Heart right ventricle (tissue), 16 donors: ENCODE measurements at regions not wholly inside any gene's neighbourhood (a gene's known extent, or its start where the extent isn't known, plus 50 kb on each side); places are given as distances from the start of the nearest gene placed in this dataset.

Experiments
- ATAC-seq, 8 donors: fragments of 200-7000 bp; cut with Tn5 transposase; one replicate each; pipeline ENCODE4 v1.9.1; 2020; ENCODE audit warnings: mild to moderate bottlenecking in 8 of 8, moderate library complexity in 8 of 8, moderate number of reproducible peaks in 1 of 8
- DNase-seq, 2 donors: peaks; one replicate each; pipeline ENCODE4 v3.0.0-alpha.2; 2020
- H3K27ac ChIP-seq, 10 donors: fragments of 200-600 bp; sonication (generic) in 2 of 10; one replicate each; pipeline versions ENCODE4 v1.5.0 to v1.8.0; 2020 to 2022; ENCODE audit warnings: mild to moderate bottlenecking in 3 of 10
- H3K27me3 ChIP-seq, 7 donors: fragments of 200-600 bp; one replicate each; pipeline ENCODE4 v1.8.0; 2021 to 2022; ENCODE audit warnings: mild to moderate bottlenecking in 2 of 7
- H3K36me3 ChIP-seq, 9 donors: fragments of 200-600 bp; sonication (generic) in 1 of 9; one replicate each; pipeline versions ENCODE4 v1.5.0 to v1.8.0; 2020 to 2022; ENCODE audit warnings: mild to moderate bottlenecking in 2 of 9
- H3K4me1 ChIP-seq, 9 donors: fragments of 200-600 bp; sonication (generic) in 1 of 9; one replicate each; pipeline versions ENCODE4 v1.5.0 to v1.8.0; 2020 to 2022; ENCODE audit warnings: mild to moderate bottlenecking in 4 of 9
- H3K4me3 ChIP-seq, 10 donors: fragments of 200-600 bp; sonication (generic) in 2 of 10; one replicate each; pipeline versions ENCODE4 v1.5.0 to v1.8.0; 2020 to 2022; ENCODE audit warnings: mild to moderate bottlenecking in 7 of 10, moderate library complexity in 2 of 10
- H3K9me3 ChIP-seq, 11 donors: fragments of 200-600 bp in 10 of 11; sonication (generic) in 2 of 11; one replicate each; pipeline versions ENCODE4 v1.5.0 to v1.8.0; 2013 to 2022; ENCODE audit warnings: mild to moderate bottlenecking in 2 of 11, control low read depth in 1 of 11, moderate library complexity in 1 of 11
- WGBS, 2 donors: extraction: QIAGEN DNeasy Blood & Tissue Kit; methylation state at CpG; one replicate each; pipeline ENCODE4 v1.1.7; 2013; ENCODE audit warnings: inconsistent platforms in 1 of 2; 5-methylcytosine and 5-hydroxymethylcytosine counted together
- intact Hi-C, 10 donors: fragments of 100-400 bp; cut with DNase I; formaldehyde crosslinking; loops; one replicate each; pipeline versions ENCODE4 v1.11.1 to v1.14.2; 2022
- TF ChIP-seq, protein P1 (sequence below), 9 donors: fragments of 200-600 bp; sonication (generic) in 2 of 9; IDR thresholded peaks; one replicate each; pipeline versions ENCODE4 v1.5.0 to v1.8.0; 2021 to 2022; ENCODE audit warnings: antibody characterized with exemption in 9 of 9, mild to moderate bottlenecking in 5 of 9, moderate library complexity in 1 of 9
- donor health status: Arrhythmogenic right ventricular cardiomyopathy.
- donor health status: ischemic (EF 13 %, LVEDD 7.1; RV severe dilation, severe dysfunction).
- donor health status: healthy with polysubstance abuse.
- donor health status: DM: no; HTN: yes; CAD: no.
- donor health status: DM: no; HTN: no; CAD: no.
- donor health status: ischemic (EF 25% LVEDD 6.9; RV normal size, moderate dysfunction).
- donor health status: ischemic (EF 25% LVEDD 5.7; RV mildly dilated, moderate dysfunction).
- donor health status: healthy.
- donor health status: DM: yes; HTN: yes; CAD: no.
- donor health status: Ischemic cardiomyopathy.
- donor health status: ischemic (EF 35%, LVEDD 5.7; RV mildly dilated, moderate dysfunction).
- donor health status: nonischemic (EF 11% LVEDD 7.7; RV severe dilation, severe dysfunction).
- donor health status: DM: yes; HTN: yes; CAD: no.
- donor health status: PGD.
- donor health status: ischemic (EF 29% LVEDD 5.4; RV normal size, mild dysfunction).
- donor health status: nonischemic (EF 23%, LVEDD 6.1; RV moderate dilation, normal function).

DNA sequence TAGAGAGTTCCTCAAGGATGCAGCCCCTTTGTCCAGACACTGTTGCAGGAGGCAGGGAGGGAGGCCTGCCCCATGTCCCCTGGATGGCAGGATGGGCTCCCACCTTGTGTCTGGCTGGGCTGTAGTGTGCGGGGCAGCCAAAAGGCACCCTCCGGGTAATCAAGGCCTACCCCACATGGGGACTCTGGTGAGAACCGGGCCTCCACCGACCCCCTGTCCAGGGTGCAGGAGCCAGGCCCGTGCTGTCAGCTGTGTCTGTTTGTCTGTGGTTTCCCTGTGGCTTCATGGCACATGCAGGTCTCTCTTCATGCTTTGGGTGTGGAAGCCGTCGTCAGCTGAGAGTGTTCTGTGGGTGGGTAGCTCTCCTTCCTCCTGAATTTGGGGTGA is 1240.9 kb downstream of the BRD1 start:
- no peak overlapping the region for H3K4me3 ChIP-seq
- no peak for DNase-seq
- WGBS, 2 donors: 88 to 89% methylated on average over 7 of the region's 7 CpGs
- H3K27ac ChIP-seq: no peak overlapping the region
- ATAC-seq: no peak
- no peaks in the 10 kb centered on the region for H3K9me3 ChIP-seq
- H3K27me3 ChIP-seq: peaks cover 4 to 58% (median 31%) of the 10 kb centered on the region in 7 donors
- TF ChIP-seq, protein P1, sequence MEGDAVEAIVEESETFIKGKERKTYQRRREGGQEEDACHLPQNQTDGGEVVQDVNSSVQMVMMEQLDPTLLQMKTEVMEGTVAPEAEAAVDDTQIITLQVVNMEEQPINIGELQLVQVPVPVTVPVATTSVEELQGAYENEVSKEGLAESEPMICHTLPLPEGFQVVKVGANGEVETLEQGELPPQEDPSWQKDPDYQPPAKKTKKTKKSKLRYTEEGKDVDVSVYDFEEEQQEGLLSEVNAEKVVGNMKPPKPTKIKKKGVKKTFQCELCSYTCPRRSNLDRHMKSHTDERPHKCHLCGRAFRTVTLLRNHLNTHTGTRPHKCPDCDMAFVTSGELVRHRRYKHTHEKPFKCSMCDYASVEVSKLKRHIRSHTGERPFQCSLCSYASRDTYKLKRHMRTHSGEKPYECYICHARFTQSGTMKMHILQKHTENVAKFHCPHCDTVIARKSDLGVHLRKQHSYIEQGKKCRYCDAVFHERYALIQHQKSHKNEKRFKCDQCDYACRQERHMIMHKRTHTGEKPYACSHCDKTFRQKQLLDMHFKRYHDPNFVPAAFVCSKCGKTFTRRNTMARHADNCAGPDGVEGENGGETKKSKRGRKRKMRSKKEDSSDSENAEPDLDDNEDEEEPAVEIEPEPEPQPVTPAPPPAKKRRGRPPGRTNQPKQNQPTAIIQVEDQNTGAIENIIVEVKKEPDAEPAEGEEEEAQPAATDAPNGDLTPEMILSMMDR (IDR thresholded peaks at IDR 0.05): no peak
- intact Hi-C loops: loop anchor here in 1 of 10 donors (10.0 kb wide), 1 partner anchor 1048 kb away; no protein-coding TSS in a partner anchor
- no peaks in the 10 kb centered on the region for H3K36me3 ChIP-seq
- H3K4me1 ChIP-seq: no peaks in the 10 kb centered on the region

DNA sequence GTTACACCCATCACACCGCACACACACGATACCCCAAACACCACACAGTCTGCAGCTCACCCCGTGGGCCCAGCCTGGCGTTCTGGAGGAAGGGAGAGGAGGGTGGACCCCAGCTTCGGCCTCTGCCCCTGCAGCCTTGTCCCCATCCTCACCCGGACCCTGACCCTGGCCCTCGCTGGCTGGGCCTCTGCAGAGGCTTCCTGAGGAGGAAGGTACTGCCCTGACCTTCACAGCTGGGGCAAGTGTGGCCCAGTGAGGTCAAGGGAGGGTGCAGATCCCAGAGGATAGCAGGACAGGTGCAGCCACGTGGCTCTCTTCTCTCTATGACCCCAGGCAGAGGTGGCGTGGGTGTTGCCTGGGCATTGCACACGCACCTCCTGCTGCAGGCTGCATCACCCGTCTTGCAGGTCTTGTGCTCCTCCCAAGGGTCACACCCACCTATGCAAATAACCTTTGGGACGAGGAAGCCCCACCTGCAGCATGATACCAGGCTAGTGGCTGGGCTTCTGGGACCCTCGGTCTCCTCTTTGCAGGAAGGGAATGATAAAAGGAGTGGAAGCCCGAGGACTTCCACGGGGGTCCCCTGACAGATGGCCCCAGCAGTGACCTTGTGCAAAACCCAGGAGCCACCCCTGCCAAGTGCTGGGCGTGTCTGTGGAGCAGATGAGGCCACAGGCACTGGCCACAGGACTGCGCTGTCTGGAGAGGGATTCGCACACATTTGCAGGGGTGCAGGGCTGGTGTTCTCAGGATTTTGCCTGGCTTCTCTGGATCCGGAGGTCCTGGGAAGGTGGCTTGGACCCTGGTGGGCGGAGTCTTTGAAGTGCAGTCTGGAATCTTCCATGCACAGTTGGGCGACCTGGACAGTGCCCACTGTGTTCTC is 1241.5 kb downstream of the BRD1 start:
- peaks cover 4 to 55% (median 32%) of the 10 kb centered on the region in 7 donors for H3K27me3 ChIP-seq
- no peaks in the 10 kb centered on the region for H3K36me3 ChIP-seq
- TF ChIP-seq, protein P1 (IDR thresholded peaks at IDR 0.05): no peak
- ATAC-seq: no peak
- no peak overlapping the region for H3K27ac ChIP-seq
- intact Hi-C loops: loop anchor here in 1 of 10 donors (10.0 kb wide), 1 partner anchor 1049 kb away; no protein-coding TSS in a partner anchor
- no peak overlapping the region for H3K4me3 ChIP-seq
- WGBS, 2 donors: 61 to 64% methylated on average over 21 of the region's 21 CpGs
- H3K4me1 ChIP-seq: no peaks in the 10 kb centered on the region
- H3K9me3 ChIP-seq: no peaks in the 10 kb centered on the region
- no peak for DNase-seq

DNA sequence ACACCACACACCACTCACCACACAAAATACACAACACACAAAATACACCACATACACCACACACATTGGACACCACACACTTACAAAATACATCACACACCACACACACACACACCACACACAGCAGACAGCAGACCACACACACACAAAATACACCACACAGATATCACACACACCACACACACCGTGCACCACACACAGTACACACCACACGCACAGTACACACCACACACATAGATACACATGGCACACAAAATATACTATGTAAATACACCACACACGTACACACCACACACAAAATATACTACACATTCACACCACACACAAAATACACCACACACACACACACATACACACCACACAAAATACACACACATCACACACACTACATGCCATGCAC is 1243.5 kb downstream of the BRD1 start:
- H3K4me1 ChIP-seq: no peaks in the 10 kb centered on the region
- H3K9me3 ChIP-seq: no peaks in the 10 kb centered on the region
- no peak overlapping the region for H3K27ac ChIP-seq
- peaks cover 4 to 53% (median 37%) of the 10 kb centered on the region in 7 donors for H3K27me3 ChIP-seq
- H3K4me3 ChIP-seq: no peak overlapping the region
- WGBS, 2 donors: 96 to 99% methylated on average over 3 of the region's 3 CpGs
- intact Hi-C loops: loop anchor here in 2 of 10 donors (5.0 to 10.0 kb wide), 2 partner anchors 723 to 1051 kb away; no protein-coding TSS in a partner anchor
- ATAC-seq (no peak), DNase-seq (no peak)
- TF ChIP-seq, protein P1 (IDR thresholded peaks at IDR 0.05): no peak
- no peaks in the 10 kb centered on the region for H3K36me3 ChIP-seq

DNA sequence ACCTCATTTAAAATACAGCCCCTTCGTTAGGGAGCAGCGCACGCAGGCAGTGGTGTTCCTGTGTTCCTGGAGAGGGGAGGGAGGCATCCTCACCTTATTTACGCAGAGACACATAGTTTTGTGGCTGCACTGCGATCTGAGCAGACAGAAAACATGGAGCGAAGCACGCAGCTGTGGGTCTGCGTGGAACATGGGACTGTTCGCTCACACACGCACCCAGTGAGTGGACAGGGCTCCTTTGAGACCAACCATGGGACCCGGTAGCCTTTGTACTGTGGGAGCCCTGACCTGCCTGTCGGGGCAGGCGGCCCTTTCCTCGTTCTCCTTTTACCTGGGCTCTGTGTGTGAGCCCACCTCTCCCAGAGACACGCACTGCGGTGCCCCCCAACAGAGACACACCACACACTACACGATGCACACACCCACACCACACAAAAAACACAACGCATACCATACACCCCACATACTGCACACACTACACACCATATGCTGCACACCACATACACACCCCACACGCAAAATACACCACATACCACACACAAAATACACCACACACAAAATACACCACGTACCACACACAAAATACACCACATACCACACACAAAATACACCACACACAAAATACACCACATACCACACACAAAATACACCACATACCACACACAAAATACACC is 1245.7 kb downstream of the BRD1 start:
- TF ChIP-seq, protein P1 (IDR thresholded peaks at IDR 0.05): no peak
- DNase-seq (no peak), ATAC-seq (no peak)
- Histone ChIP-seq H3K36me3 (no peaks in the 10 kb centered on the region), H3K27me3 (peaks cover 4 to 55% (median 39%) of the 10 kb centered on the region in 7 donors), H3K4me1 (no peaks in the 10 kb centered on the region), H3K4me3 (no peak overlapping the region), H3K9me3 (no peaks in the 10 kb centered on the region), H3K27ac (no peak overlapping the region)
- WGBS, 2 donors: 67 to 69% methylated on average over 20 of the region's 20 CpGs
- intact Hi-C loops: loop anchor here in 2 of 10 donors (5.0 to 10.0 kb wide), 2 partner anchors 725 to 1053 kb away; no protein-coding TSS in a partner anchor
